Panc1 (cell line): ENCODE measurements at regions not wholly inside any gene's neighbourhood (a gene's known extent, or its start where the extent isn't known, plus 50 kb on each side); places are given as distances from the start of the nearest gene placed in this dataset.

ENCODE experiments used
- ATAC-seq: fragments of 200-7000 bp; cut with Tn5 transposase; 2 replicates; pipeline ENCODE4 v1.9.1; 2020; ENCODE audit warnings: mild to moderate bottlenecking, moderate library complexity
- BruUV-seq: library from RNA; stranded (reverse); fragments of 400-500 nt; replicated peaks from 2 replicates; lab custom pipeline; 2021; lab: Mats Ljungman, UMichigan
- CTCF ChIA-PET: fragments of 300-600 bp; sonication (Branson Sonifier 250); formaldehyde crosslinking; loops from one replicate; lab custom pipeline; 2022; ENCODE audit warnings: antibody characterized with exemption; lab: Charles Lee
- POLR2A ChIA-PET: fragments of 300-600 bp; sonication (Branson Sonifier 250); formaldehyde crosslinking; loops from one replicate; lab custom pipeline; 2022; ENCODE audit warnings: antibody characterized with exemption; lab: Charles Lee
- DNase-seq: peaks from one replicate; pipeline ENCODE4 v3.0.0-alpha.2; 2010; ENCODE audit warnings: low read depth, low spot score
- H3K27ac ChIP-seq: 2 replicates; pipeline ENCODE4 v1.5.1; 2011; ENCODE audit warnings: mild to moderate bottlenecking, low read length, inconsistent platforms
- H3K27me3 ChIP-seq: fragments of 200-500 bp; sonication (Bioruptor generic); 2 replicates; pipeline ENCODE4 v1.6.0; 2014; ENCODE audit warnings: low read length, inconsistent platforms; ENCODE audit not compliant: control insufficient read depth, insufficient read depth
- H3K36me3 ChIP-seq: fragments of 200-500 bp; sonication (Bioruptor generic); 2 replicates; pipeline ENCODE4 v1.5.1; 2014; ENCODE audit warnings: inconsistent platforms, mild to moderate bottlenecking, low read length, moderate library complexity; ENCODE audit not compliant: control insufficient read depth, insufficient read depth
- H3K4me1 ChIP-seq: 2 replicates; pipeline ENCODE4 v1.5.1; 2011; ENCODE audit warnings: inconsistent platforms, mild to moderate bottlenecking, low read length, moderate library complexity; ENCODE audit not compliant: control insufficient read depth, insufficient read depth
- H3K4me3 ChIP-seq, 2 experiments: 2 replicates each; pipeline ENCODE4 v1.5.1; 2011 to 2012; ENCODE audit warnings: low read depth in 2 of 2, low read length in 2 of 2, mild to moderate bottlenecking in 2 of 2, inconsistent platforms in 1 of 2, moderate library complexity in 1 of 2
- H3K9me3 ChIP-seq: fragments of 200-500 bp; sonication (Bioruptor generic); 2 replicates; pipeline ENCODE4 v1.5.1; 2014; ENCODE audit warnings: low read depth, mild to moderate bottlenecking, inconsistent platforms, low read length, moderate library complexity; ENCODE audit not compliant: control insufficient read depth, insufficient read depth
- POLR2AphosphoS5 ChIP-seq: IDR thresholded peaks from 2 replicates; pipeline ENCODE4 v1.6.1; 2012; ENCODE audit warnings: mild to moderate bottlenecking, low read depth, low read length, moderate library complexity
- SIN3A ChIP-seq: IDR thresholded peaks from 2 replicates; pipeline ENCODE4 v1.6.1; 2012; ENCODE audit warnings: low read depth, mild to moderate bottlenecking, low read length, moderate library complexity, borderline replicate concordance; ENCODE audit not compliant: insufficient read depth
- TCF7L2 ChIP-seq: IDR thresholded peaks from 2 replicates; pipeline ENCODE4 v1.6.1; 2011; ENCODE audit warnings: mild to moderate bottlenecking, low read depth, low read length, inconsistent platforms
- in situ Hi-C: cut with HindIII; loops from 2 replicates; pipeline ENCODE4 v1.10.0; 2016; ENCODE audit warnings: low sequenced_read_pairs, low pct_unique_long_range_greater_than_20kb
- intact Hi-C: fragments of 100-400 bp; cut with micrococcal nuclease; formaldehyde crosslinking; loops from one replicate; pipeline ENCODE4 v1.10.0; 2022; ENCODE audit not compliant: unreplicated experiment
- TF ChIP-seq, protein P1 (sequence below), 2 experiments: IDR thresholded peaks; 2 replicates each; pipeline ENCODE4 v1.6.1; 2011 to 2012; ENCODE audit warnings: low read depth in 2 of 2, control low read depth in 1 of 2, low read length in 1 of 2, mild to moderate bottlenecking in 1 of 2, moderate library complexity in 1 of 2; ENCODE audit not compliant: insufficient read depth in 1 of 2
- TF ChIP-seq, protein P2 (sequence below): fragments of 450-650 bp; IDR thresholded peaks from 2 replicates; pipeline ENCODE4 v1.5.1; 2017; ENCODE audit warnings: mild to moderate bottlenecking

- no peaks in the 10 kb centered on the region for H3K4me1 ChIP-seq
- ChIA-PET POLR2A (no interaction called here), CTCF (interaction anchor here (0.7 kb wide), 1 partner anchor 85 kb away, joined by 3 read pairs; no protein-coding TSS in a partner anchor)
- no peaks in the 10 kb centered on the region for H3K36me3 ChIP-seq
- no peak overlapping the region for H3K4me3 ChIP-seq
- peaks cover 7% of the 10 kb centered on the region for H3K27me3 ChIP-seq
- ATAC-seq: 0 out of 2 replicates have a peak, but pooled peaks have one; percentile 53
- intact Hi-C loops (no loop called here), in situ Hi-C loops (no loop called here)
- no peak for DNase-seq
- TF ChIP-seq, protein P1, sequence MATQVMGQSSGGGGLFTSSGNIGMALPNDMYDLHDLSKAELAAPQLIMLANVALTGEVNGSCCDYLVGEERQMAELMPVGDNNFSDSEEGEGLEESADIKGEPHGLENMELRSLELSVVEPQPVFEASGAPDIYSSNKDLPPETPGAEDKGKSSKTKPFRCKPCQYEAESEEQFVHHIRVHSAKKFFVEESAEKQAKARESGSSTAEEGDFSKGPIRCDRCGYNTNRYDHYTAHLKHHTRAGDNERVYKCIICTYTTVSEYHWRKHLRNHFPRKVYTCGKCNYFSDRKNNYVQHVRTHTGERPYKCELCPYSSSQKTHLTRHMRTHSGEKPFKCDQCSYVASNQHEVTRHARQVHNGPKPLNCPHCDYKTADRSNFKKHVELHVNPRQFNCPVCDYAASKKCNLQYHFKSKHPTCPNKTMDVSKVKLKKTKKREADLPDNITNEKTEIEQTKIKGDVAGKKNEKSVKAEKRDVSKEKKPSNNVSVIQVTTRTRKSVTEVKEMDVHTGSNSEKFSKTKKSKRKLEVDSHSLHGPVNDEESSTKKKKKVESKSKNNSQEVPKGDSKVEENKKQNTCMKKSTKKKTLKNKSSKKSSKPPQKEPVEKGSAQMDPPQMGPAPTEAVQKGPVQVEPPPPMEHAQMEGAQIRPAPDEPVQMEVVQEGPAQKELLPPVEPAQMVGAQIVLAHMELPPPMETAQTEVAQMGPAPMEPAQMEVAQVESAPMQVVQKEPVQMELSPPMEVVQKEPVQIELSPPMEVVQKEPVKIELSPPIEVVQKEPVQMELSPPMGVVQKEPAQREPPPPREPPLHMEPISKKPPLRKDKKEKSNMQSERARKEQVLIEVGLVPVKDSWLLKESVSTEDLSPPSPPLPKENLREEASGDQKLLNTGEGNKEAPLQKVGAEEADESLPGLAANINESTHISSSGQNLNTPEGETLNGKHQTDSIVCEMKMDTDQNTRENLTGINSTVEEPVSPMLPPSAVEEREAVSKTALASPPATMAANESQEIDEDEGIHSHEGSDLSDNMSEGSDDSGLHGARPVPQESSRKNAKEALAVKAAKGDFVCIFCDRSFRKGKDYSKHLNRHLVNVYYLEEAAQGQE (IDR thresholded peaks at IDR 0.05; ENCODE audit: insufficient read depth in 1 of 2, low read depth in 2 of 2, low read length in 1 of 2): no peak
- TF ChIP-seq, protein P2, sequence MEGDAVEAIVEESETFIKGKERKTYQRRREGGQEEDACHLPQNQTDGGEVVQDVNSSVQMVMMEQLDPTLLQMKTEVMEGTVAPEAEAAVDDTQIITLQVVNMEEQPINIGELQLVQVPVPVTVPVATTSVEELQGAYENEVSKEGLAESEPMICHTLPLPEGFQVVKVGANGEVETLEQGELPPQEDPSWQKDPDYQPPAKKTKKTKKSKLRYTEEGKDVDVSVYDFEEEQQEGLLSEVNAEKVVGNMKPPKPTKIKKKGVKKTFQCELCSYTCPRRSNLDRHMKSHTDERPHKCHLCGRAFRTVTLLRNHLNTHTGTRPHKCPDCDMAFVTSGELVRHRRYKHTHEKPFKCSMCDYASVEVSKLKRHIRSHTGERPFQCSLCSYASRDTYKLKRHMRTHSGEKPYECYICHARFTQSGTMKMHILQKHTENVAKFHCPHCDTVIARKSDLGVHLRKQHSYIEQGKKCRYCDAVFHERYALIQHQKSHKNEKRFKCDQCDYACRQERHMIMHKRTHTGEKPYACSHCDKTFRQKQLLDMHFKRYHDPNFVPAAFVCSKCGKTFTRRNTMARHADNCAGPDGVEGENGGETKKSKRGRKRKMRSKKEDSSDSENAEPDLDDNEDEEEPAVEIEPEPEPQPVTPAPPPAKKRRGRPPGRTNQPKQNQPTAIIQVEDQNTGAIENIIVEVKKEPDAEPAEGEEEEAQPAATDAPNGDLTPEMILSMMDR: no peak
- TF ChIP-seq POLR2AphosphoS5: no peak
- TF ChIP-seq SIN3A: no peak
- TF ChIP-seq TCF7L2: no peak
- no TSS peak for BruUV-seq
- H3K27ac ChIP-seq: no peak overlapping the region
- no peaks in the 10 kb centered on the region for H3K9me3 ChIP-seq
Observed at GRCh38 chr7:7018290-7018689, 164.1 kb upstream of the C1GALT1 start.

- Histone ChIP-seq H3K9me3 (no peaks in the 10 kb centered on the region), H3K4me1 (no peaks in the 10 kb centered on the region), H3K4me3 (no peak overlapping the region), H3K27ac (no peak overlapping the region), H3K36me3 (no peaks in the 10 kb centered on the region), H3K27me3 (0 out of 2 replicates have a peak, but pooled peaks cover 3% of the 10 kb centered on the region)
- TF ChIP-seq TCF7L2 (no peak), SIN3A (no peak), POLR2AphosphoS5 (no peak)
- TF ChIP-seq, protein P2: no peak
- TF ChIP-seq, protein P1 (IDR thresholded peaks at IDR 0.05; ENCODE audit: insufficient read depth in 1 of 2, low read depth in 2 of 2, low read length in 1 of 2): no peak
- in situ Hi-C loops (no loop called here), intact Hi-C loops (no loop called here)
- no peak for DNase-seq
- POLR2A ChIA-PET: no interaction called here
- BruUV-seq: no TSS peak
- CTCF ChIA-PET: no interaction called here
- ATAC-seq: no peak
Observed at GRCh38 chr7:7032221-7032620, 150.1 kb upstream of the C1GALT1 start.
